ENCODE measurements at regions not wholly inside any gene's neighbourhood (a gene's known extent, or its start where the extent isn't known, plus 50 kb on each side); places are given as distances from the start of the nearest gene placed in this dataset.

- Histone ChIP-seq H3K27ac (no peak overlapping the region), H3K4me3 (no peak overlapping the region)
- TF ChIP-seq CTCF (IDR thresholded peaks at IDR 0.05): no peak
- no peak for DNase-seq (ENCODE audit: low spot score)
Observed at GRCh38 chr18:60267391-60268058, 105.0 kb downstream of the MC4R start.

GRCh38 chr18:60266558-60266957 is 106.0 kb downstream of the MC4R start:
- H3K27ac ChIP-seq: no peak overlapping the region
- no peak for DNase-seq (ENCODE audit: low spot score)
- no peak for TF ChIP-seq CTCF (IDR thresholded peaks at IDR 0.05)
- H3K4me3 ChIP-seq: no peak overlapping the region

GRCh38 chr18:60259052-60259681 is 113.4 kb downstream of the MC4R start:
- no peak for DNase-seq (ENCODE audit: low spot score)
- Histone ChIP-seq H3K27ac (no peak overlapping the region), H3K4me3 (no peak overlapping the region)
- no peak for TF ChIP-seq CTCF (IDR thresholded peaks at IDR 0.05)

- TF ChIP-seq CTCF (IDR thresholded peaks at IDR 0.05): no peak
- no peak overlapping the region for H3K4me3 ChIP-seq
- no peak for DNase-seq (ENCODE audit: low spot score)
- H3K27ac ChIP-seq: no peak overlapping the region
Observed at GRCh38 chr18:60249388-60249787, 123.2 kb downstream of the MC4R start.

- DNase-seq (ENCODE audit: low spot score): no peak
- no peak overlapping the region for H3K27ac ChIP-seq
- TF ChIP-seq CTCF (IDR thresholded peaks at IDR 0.05): no peak
Observed at GRCh38 chr18:60248336-60249330, 123.9 kb downstream of the MC4R start.

GRCh38 chr18:60247103-60247502 is 125.5 kb downstream of the MC4R start:
- Histone ChIP-seq H3K27ac (no peak overlapping the region), H3K4me3 (no peak overlapping the region)
- no peak for DNase-seq (ENCODE audit: low spot score)
- TF ChIP-seq CTCF (IDR thresholded peaks at IDR 0.05): no peak

More at GRCh38 chr18:60248336-60249330, 123.9 kb downstream of the MC4R start:
- H3K4me3 ChIP-seq: no peak overlapping the region

Data from coronary artery (tissue), 2 donors.